Endothelial cell of umbilical vein (primary cell): ENCODE measurements at regions not wholly inside any gene's neighbourhood (a gene's known extent, or its start where the extent isn't known, plus 50 kb on each side); places are given as distances from the start of the nearest gene placed in this dataset.

Experiments
- CTCF ChIP-seq, 2 donors: IDR thresholded peaks; 1 replicate in 1 of 2; 2 replicates in 1 of 2; pipeline ENCODE4 v1.5.1; 2011; ENCODE audit warnings: low read length in 2 of 2, mild to moderate bottlenecking in 2 of 2, moderate library complexity in 2 of 2, control low read depth in 1 of 2, inconsistent platforms in 1 of 2, low read depth in 1 of 2; ENCODE audit not compliant: insufficient read depth in 1 of 2; ENCODE audit errors: extremely low read depth in 1 of 2
- GATA2 ChIP-seq: IDR thresholded peaks from 2 replicates; pipeline ENCODE4 v1.7.0; 2011; ENCODE audit warnings: low read depth, mild to moderate bottlenecking, moderate library complexity, mixed read lengths, low read length; ENCODE audit not compliant: insufficient read length, insufficient read depth
- MAX ChIP-seq: IDR thresholded peaks from 2 replicates; pipeline ENCODE4 v1.6.1; 2011; ENCODE audit not compliant: insufficient read depth, insufficient read length
- POLR2A ChIP-seq: IDR thresholded peaks from 2 replicates; pipeline ENCODE4 v1.6.1; 2012; ENCODE audit warnings: low read depth, mild to moderate bottlenecking, control low read depth, low read length

- no peak for TF ChIP-seq GATA2
- no peak for TF ChIP-seq MAX
- no peak for TF ChIP-seq POLR2A
- TF ChIP-seq CTCF (IDR thresholded peaks at IDR 0.05; ENCODE audit: extremely low read depth in 1 of 2, insufficient read depth in 1 of 2, low read depth in 1 of 2, low read length in 2 of 2): no peak
Measured at GRCh38 chr13:97562962-97563361, 129.0 kb downstream of the RAP2A start.
